ENCODE measurements at regions not wholly inside any gene's neighbourhood (a gene's known extent, or its start where the extent isn't known, plus 50 kb on each side); places are given as distances from the start of the nearest gene placed in this dataset.

DNA sequence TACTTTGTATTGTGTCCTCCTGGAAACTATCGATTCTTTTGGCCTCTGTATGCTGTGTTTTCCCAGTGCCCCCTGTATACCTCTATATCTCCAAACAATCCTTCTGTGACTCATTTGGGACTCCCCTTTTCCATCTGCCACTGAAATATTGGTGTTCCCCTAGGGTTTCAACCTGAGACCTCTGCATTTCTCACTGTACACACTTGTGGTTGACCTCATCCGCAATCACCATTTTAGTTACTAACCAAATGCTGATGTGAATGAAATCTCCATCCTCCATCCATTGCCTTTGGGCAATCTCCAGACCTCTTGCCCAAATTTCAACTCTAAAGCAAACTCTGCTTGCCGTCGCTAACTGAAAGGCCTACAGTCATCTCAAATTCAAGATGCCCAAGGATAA is 190.6 kb upstream of the PLET1 start:
- peaks cover 7% of the 10 kb centered on the region for H3K4me1 Mint-ChIP-seq
- no peaks in the 10 kb centered on the region for H3K27me3 Mint-ChIP-seq
- CTCF ChIA-PET, result no interaction called here
- no peak for DNase-seq
- H3K9me3 Mint-ChIP-seq, result no peaks in the 10 kb centered on the region
- H3K4me3 Mint-ChIP-seq, result no peak overlapping the region
- no peaks in the 10 kb centered on the region for H3K36me3 Mint-ChIP-seq
- no peak overlapping the region for H3K27ac Mint-ChIP-seq

DNA sequence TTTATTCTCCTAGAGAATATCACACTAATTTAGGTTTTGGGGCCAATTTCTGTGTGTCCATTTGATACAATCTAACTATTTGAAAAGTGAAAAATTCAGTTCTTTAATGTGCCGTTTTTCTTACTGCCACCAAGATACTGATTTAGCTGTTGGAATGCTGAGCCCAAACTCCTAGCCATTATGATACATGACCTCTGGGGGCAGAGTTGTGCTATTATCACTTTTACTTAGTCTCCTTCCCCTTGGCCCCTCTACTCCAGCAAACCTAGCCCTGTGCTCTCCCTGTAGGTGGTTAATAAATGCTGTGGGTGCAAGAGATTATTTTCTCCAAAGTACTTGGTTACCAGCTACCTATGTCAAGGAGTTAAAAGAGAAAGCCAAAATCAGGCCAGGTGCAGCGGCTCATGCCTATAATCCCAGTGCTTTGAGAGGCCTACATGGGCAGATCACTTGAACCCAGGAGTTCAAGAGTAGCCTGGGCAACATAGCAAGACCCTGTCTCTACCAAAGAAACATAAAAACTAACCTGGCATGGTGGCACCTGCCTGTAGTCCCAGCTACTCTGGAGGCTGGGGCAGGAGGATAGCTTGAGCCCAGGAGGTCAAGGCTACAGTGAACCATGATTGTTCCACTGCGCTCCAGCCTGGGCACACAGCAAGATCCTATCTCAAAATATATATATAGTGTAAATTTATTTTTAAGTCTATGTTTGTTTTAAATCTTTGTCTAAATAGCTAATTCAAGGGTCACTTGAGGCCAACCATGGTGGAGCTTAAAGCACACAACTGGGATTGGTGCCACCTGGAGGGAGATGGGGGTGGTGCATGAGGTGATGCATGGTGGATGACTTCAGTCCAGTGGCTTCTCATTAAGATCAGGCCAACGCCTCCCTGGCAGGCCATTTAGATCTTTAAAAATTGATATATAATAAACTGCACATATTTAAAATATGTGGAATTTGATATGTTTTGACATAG is 193.2 kb upstream of the PLET1 start:
- Mint-ChIP-seq H3K4me1 (peaks cover 7% of the 10 kb centered on the region), H3K27me3 (no peaks in the 10 kb centered on the region), H3K4me3 (no peak overlapping the region), H3K36me3 (no peaks in the 10 kb centered on the region), H3K9me3 (no peaks in the 10 kb centered on the region), H3K27ac (no peak overlapping the region)
- CTCF ChIA-PET, result interaction anchor here (0.5 to 3.7 kb wide), 9 partner anchors 11 to 174 kb away, joined by 3 to 17 read pairs (median 3); no protein-coding TSS in a partner anchor
- peak; percentile 56 for DNase-seq

DNA sequence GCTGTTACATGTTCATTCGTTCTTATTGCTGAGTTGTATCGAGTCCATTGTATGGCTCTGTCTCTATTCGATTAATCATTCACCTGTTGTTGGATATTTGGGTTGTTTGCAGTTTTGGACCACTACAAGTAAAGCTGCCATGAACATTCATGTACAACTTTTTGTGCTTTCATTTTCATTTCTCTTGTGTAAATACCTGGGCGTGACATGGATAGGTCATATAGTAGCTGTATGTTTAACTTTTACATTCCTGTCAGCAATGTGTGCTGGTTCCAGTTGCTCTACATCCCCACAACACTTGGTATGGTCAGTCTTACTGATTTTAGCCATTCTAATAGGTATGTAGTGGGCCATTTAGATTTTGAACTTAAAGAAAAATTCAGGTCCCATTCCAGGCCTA is 194.2 kb upstream of the PLET1 start:
- Mint-ChIP-seq H3K27me3 (no peaks in the 10 kb centered on the region), H3K27ac (no peak overlapping the region), H3K4me1 (peaks cover 7% of the 10 kb centered on the region), H3K9me3 (no peaks in the 10 kb centered on the region), H3K36me3 (no peaks in the 10 kb centered on the region), H3K4me3 (no peak overlapping the region)
- no peak for DNase-seq
- CTCF ChIA-PET, result interaction anchor here (0.5 to 3.7 kb wide), 4 partner anchors 9 to 175 kb away, joined by 3 to 17 read pairs (median 4); no protein-coding TSS in a partner anchor

DNA sequence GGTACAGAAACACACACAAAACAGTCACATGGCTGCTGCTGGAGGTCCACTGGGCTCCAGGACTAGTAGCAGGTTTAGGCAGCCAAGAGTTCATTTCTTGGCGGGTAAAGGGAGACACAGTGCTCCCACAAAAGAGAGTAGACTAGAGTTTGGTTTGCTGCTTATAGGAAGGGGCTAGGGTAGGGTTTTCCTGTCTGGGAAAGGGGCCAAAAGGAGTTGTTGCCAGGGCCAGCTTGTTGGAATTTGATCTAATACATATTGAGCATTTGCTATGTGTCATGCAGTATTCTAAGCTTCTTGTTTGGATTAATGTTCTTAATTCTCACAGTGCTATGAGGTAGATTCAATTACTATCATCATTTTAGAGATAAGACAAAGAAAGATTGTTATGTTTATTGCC is 195.1 kb upstream of the PLET1 start:
- no peaks in the 10 kb centered on the region for H3K27me3 Mint-ChIP-seq
- H3K27ac Mint-ChIP-seq, result no peak overlapping the region
- H3K4me1 Mint-ChIP-seq, result peaks cover 7% of the 10 kb centered on the region
- CTCF ChIA-PET, result interaction anchor here (0.7 to 3.7 kb wide), 2 partner anchors 168 to 342 kb away, joined by 4 to 17 read pairs; no protein-coding TSS in a partner anchor
- no peak for DNase-seq
- no peaks in the 10 kb centered on the region for H3K9me3 Mint-ChIP-seq
- no peaks in the 10 kb centered on the region for H3K36me3 Mint-ChIP-seq
- H3K4me3 Mint-ChIP-seq, result no peak overlapping the region

DNA sequence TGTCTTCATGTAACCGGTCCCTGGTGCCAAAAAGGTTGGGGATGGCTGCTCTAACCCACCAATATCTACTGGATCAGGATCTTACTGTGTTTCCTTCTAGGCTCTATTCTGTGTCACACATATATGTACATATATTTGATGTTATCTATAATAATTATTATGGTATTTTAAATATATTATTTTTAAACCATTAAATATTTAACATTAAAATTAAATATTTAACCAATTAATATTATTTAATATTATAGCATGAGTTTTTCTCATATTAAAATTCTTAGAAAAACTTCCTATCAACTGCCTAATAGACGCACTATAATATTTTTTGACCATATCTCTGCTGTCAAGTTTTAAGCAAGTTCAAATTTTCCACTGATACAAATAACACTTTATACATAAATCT is 196.9 kb upstream of the PLET1 start:
- H3K27me3 Mint-ChIP-seq, result no peaks in the 10 kb centered on the region
- no peak for DNase-seq
- H3K36me3 Mint-ChIP-seq, result no peaks in the 10 kb centered on the region
- no peak overlapping the region for H3K27ac Mint-ChIP-seq
- H3K4me3 Mint-ChIP-seq, result no peak overlapping the region
- CTCF ChIA-PET, result interaction anchor here (1.3 kb wide), 1 partner anchor 170 kb away, joined by 3 read pairs; no protein-coding TSS in a partner anchor
- no peaks in the 10 kb centered on the region for H3K9me3 Mint-ChIP-seq
- H3K4me1 Mint-ChIP-seq, result peaks cover 7% of the 10 kb centered on the region

DNA sequence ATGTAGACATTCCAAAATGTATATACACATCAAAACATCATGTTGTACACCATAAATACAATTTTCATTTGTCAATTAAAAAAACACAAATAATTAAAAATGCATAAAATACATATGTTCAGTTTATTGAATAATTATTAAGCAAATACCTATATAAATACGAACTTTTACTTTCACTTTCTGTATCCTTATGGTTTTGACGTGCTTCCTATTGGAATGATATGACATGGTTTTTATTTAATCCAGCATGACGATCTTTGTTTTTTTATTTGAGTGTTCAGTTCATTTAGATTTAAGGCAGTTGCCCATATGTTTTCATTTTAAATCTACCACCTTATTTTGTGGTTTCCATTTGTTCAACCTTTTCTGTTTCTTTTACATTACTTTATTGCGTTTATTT is 198.3 kb upstream of the PLET1 start:
- no peaks in the 10 kb centered on the region for H3K9me3 Mint-ChIP-seq
- no peak overlapping the region for H3K27ac Mint-ChIP-seq
- peaks cover 7% of the 10 kb centered on the region for H3K4me1 Mint-ChIP-seq
- H3K4me3 Mint-ChIP-seq, result no peak overlapping the region
- no peaks in the 10 kb centered on the region for H3K36me3 Mint-ChIP-seq
- DNase-seq, result no peak
- CTCF ChIA-PET, result interaction anchor here (0.9 kb wide), 1 partner anchor 13 kb away, joined by 4 read pairs; no protein-coding TSS in a partner anchor
- no peaks in the 10 kb centered on the region for H3K27me3 Mint-ChIP-seq

DNA sequence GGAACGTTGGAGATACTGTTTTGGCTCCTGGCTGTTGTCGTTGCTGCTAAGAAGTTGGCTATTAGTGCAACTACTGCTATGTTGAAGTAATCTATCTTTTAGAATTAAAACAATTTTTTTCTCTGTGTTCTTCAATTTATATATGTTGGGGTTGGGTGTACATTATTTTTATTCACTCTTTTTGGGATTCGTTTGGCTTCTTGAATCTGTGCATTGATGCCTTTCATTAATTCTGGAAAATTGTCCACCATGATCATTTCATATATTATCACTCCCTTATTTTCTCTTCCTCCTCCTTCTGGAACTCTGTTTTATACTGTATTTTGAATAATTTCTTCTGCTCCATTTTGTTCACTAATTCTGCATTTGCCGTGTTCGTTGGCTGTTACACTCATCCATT is 199.5 kb upstream of the PLET1 start:
- no peaks in the 10 kb centered on the region for H3K4me1 Mint-ChIP-seq
- CTCF ChIA-PET, result no interaction called here
- no peaks in the 10 kb centered on the region for H3K9me3 Mint-ChIP-seq
- no peaks in the 10 kb centered on the region for H3K27me3 Mint-ChIP-seq
- H3K36me3 Mint-ChIP-seq, result no peaks in the 10 kb centered on the region
- no peak overlapping the region for H3K27ac Mint-ChIP-seq
- no peak for DNase-seq
- no peak overlapping the region for H3K4me3 Mint-ChIP-seq

DNA sequence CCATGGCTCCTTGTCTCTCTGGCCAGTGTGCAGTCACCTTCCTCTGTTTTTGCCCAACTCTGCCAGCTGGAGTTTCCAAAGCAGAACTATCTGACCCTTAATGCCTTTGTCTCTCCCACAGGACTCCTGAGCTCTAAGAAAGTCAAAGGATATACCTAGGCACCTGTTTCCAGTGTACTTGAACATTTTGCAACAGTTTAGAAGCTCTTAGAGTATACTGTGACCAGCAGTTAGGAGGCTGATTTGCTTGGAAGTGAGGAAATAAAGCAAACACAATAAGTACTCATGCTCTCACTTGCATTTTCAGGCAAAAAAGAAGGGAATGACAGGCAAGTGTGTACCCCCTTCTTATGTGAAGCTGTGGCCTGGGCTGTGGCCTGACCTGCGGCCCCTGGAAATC is 204.3 kb upstream of the PLET1 start:
- H3K27me3 Mint-ChIP-seq, result peaks cover 6% of the 10 kb centered on the region
- no peak overlapping the region for H3K27ac Mint-ChIP-seq
- no peak for DNase-seq
- no peaks in the 10 kb centered on the region for H3K9me3 Mint-ChIP-seq
- H3K4me1 Mint-ChIP-seq, result no peaks in the 10 kb centered on the region
- CTCF ChIA-PET, result no interaction called here
- no peaks in the 10 kb centered on the region for H3K36me3 Mint-ChIP-seq
- H3K4me3 Mint-ChIP-seq, result no peak overlapping the region

DNA sequence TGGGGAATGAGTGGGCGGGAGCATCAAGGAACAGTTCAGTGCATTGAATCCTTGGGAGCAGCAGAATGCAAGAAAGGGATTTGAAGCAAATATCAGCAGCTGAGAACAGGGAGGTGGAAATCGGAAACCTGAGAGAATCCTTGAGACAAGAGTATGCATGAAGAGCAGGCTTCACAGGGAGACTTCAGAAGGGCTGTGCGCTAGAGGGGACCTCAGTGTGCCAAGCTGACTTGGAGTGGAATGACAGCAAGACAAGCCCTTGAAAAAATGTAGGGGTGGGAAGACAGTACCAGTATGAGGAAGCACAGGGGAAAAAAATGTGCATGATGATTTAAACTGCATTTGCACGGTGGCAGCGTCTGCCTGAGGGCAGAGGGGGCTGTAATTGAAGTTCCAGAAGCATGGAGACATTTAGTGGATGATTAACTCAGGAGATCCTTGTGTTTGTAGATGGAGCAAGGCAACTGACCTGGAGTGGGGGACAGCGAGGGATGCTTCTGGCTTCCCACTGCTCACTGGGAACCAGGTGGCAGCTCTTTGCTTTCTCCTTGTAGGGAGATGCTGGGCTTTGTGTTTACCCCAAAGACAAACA is 204.9 kb upstream of the PLET1 start:
- no peak for DNase-seq
- H3K4me3 Mint-ChIP-seq, result no peak overlapping the region
- peaks cover 6% of the 10 kb centered on the region for H3K27me3 Mint-ChIP-seq
- H3K4me1 Mint-ChIP-seq, result no peaks in the 10 kb centered on the region
- no peak overlapping the region for H3K27ac Mint-ChIP-seq
- CTCF ChIA-PET, result no interaction called here
- H3K36me3 Mint-ChIP-seq, result no peaks in the 10 kb centered on the region
- no peaks in the 10 kb centered on the region for H3K9me3 Mint-ChIP-seq

DNA sequence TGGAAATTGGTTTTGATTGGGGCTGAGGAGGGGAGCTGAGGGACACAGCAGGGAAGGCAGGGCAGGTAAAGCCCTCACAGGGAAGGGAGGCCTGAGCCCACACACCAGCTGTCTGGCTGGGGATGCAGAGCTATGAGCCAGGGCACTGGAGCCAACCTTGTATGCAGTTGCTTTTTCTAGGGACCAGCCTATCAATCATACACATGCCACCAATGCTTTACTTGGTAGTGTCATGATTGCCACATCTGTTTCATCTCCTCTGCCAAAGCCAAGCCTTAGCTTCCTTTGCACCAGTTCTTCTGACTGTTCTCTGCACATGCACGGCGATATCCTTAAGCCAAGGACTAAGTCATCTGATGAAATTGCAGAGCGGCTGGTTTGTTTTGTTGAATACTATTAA is 207.1 kb upstream of the PLET1 start:
- Mint-ChIP-seq H3K4me3 (no peak overlapping the region), H3K4me1 (no peaks in the 10 kb centered on the region), H3K27me3 (peaks cover 6% of the 10 kb centered on the region), H3K27ac (no peak overlapping the region), H3K9me3 (no peaks in the 10 kb centered on the region), H3K36me3 (no peaks in the 10 kb centered on the region)
- DNase-seq, result no peak
- CTCF ChIA-PET, result no interaction called here

DNA sequence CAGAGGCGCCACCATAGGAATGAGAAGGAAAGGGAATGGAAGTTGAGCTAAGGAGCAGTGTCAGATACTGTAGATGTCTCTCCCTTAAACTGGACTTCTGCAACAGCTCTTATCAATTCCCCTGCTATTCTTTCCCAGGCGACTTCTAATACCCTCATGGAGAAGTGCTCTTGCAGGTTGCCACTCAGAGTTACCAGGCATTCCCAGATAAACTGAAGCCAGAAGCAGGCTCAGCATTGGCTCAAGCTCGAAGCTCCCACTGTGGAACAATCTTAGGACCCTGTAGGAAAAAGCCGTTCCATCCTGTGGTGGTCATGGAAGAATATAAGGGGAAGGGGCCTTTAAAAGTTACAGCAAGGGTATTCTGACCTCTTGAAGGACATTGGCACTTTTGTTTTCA is 208.7 kb upstream of the PLET1 start:
- Mint-ChIP-seq H3K27me3 (peaks cover 6% of the 10 kb centered on the region), H3K4me1 (no peaks in the 10 kb centered on the region), H3K36me3 (no peaks in the 10 kb centered on the region)

DNA sequence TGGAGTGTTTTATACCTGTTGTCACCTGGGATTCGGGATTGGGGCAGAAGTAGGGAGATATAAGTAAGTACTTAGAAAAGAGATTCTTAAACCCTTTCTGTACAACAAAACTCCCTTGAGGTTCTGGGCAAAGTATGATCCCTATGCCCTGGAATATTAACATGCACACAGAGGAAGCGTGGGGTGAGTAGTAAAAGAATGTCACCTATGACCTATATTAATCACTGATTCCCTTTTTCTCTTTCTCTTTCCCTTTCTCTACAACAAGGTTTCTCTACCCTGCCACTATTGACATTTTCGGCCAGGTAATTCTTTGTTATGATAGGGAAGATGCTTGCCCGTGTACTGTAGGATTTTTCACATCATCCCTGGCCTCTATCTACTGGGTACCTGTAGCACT is 209.7 kb upstream of the PLET1 start:
- DNase-seq, result no peak
- Mint-ChIP-seq H3K4me1 (no peaks in the 10 kb centered on the region), H3K9me3 (no peaks in the 10 kb centered on the region), H3K4me3 (no peak overlapping the region), H3K27ac (no peak overlapping the region), H3K27me3 (peaks cover 6% of the 10 kb centered on the region), H3K36me3 (no peaks in the 10 kb centered on the region)
- CTCF ChIA-PET, result no interaction called here

More for the DNA sequence above, 208.7 kb upstream of the PLET1 start:
- CTCF ChIA-PET, result no interaction called here
- Mint-ChIP-seq H3K4me3 (no peak overlapping the region), H3K27ac (no peak overlapping the region), H3K9me3 (no peaks in the 10 kb centered on the region)
- no peak for DNase-seq

DNA sequence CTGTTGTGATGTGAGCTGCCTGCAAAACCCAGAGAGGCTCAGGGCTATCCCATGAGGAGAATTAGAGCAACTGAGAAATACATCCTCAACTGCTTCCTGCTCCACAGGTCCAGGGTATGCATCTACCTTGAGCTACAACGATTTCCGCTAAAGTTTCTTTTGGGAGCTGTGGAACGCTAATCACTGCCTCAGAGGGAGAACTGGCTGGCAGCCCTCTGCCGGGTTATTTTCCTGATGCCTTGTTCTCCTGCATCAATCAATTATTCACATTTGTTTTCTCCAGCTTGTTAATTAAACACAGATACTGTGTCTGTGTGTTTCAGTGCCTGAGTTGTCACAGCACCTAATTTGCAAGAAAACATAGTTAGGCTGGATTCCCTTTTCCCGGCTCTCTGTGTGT is 211.1 kb upstream of the PLET1 start:
- Mint-ChIP-seq H3K27me3 (peaks cover 3% of the 10 kb centered on the region), H3K4me1 (no peaks in the 10 kb centered on the region), H3K9me3 (no peaks in the 10 kb centered on the region), H3K27ac (no peak overlapping the region), H3K36me3 (no peaks in the 10 kb centered on the region), H3K4me3 (no peak overlapping the region)
- DNase-seq, result no peak
- CTCF ChIA-PET, result no interaction called here

DNA sequence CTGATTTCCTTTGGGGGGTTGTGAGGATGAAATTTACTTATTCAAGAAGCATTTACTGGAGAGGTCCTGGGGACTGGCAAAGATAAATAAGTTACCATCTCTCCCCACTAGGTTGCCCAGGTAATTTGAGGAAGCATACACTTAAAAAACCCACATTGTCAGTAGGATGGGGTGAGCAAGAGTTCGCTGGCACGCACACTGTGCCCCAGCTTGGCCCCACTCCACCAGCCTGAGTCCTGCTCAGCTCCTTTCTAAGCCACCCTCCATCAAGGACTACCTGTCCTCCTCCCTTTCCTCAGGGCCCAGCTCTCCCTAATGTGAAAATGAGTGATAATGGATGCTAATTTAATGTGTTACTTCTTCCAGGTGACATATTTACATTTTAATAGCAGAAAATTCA is 216.5 kb upstream of the PLET1 start:
- no peak overlapping the region for H3K27ac Mint-ChIP-seq
- CTCF ChIA-PET, result no interaction called here
- H3K36me3 Mint-ChIP-seq, result no peaks in the 10 kb centered on the region
- no peak for DNase-seq
- no peak overlapping the region for H3K4me3 Mint-ChIP-seq
- H3K27me3 Mint-ChIP-seq, result no peaks in the 10 kb centered on the region
- no peaks in the 10 kb centered on the region for H3K9me3 Mint-ChIP-seq
- no peaks in the 10 kb centered on the region for H3K4me1 Mint-ChIP-seq

Measured in activated naive CD4-positive, alpha-beta T cell treated with anti-CD3 and anti-CD28 coated beads, Interleukin-2, amount 10 ng/mL, durations not matched to agents 7 days and 5 days (primary cell).